Hematopoietic multipotent progenitor cell treated with erythropoietin and hydrocortisone succinate and interleukin-3 and kit ligand, for 17 days (in vitro differentiated cells): ENCODE measurements at regions not wholly inside any gene's neighbourhood (a gene's known extent, or its start where the extent isn't known, plus 50 kb on each side); places are given as distances from the start of the nearest gene placed in this dataset.
"Not testable (repeated sequence)": the region's sequence is repeated elsewhere in the genome, so short reads cannot be mapped to it uniquely, and the experiment has no call there.

Source experiments
- DNase-seq: peaks from one replicate; pipeline ENCODE4 v3.0.0-alpha.2; 2015; ENCODE audit warnings: low spot score

DNA sequence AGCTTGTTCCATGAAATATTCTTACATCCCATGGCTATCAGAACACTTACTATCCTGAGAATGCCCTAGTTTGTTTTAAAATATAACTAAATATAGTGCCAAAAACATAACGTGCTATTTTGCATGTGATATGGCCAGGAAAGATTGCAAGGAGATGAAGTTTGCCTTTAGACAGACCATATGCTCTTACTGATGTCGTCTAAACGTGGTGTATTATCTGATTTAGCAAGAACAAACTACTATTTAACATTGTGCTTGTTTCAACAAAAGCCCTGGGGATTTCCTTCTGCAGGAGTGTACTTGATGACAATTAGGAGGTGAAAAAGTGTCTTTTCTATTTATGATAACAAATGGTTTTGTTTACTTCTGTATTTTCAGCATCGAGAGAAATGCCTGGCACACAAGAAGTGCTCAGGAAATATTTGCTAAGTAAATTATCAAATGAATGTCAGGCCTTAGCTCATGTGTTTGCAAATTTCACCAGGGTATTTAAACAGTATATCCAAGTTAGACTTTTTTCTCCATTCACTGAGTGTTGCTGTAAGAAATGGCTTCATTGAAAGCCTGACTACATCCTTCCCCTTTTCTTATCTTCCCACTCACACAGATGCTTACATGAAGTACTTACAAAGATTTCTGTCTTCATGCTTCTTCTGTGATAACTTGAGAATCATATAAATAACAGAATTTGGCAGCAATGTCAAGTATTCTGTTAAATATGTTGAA is 1033.6 kb downstream of the CDH8 start:
- no peak for DNase-seq

DNA sequence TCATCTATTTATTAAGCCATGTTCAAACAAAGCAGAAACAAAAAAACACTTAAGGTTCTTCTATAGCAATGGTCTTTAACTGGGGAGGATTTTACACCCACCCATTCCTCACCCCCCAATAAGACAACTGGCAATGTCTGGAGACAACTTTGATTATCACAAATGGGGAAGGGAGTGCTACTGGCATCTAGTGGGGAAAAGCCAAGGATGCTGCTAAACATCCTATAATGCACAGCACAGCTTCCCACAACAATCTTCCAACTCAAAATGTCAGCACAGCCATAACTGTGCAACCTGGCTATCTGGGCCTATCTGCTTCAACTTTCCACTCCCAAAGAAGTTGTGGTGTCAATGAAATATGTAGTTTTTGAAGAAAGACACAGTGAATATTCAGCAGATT is 1044.4 kb downstream of the CDH8 start:
- DNase-seq = no peak

DNA sequence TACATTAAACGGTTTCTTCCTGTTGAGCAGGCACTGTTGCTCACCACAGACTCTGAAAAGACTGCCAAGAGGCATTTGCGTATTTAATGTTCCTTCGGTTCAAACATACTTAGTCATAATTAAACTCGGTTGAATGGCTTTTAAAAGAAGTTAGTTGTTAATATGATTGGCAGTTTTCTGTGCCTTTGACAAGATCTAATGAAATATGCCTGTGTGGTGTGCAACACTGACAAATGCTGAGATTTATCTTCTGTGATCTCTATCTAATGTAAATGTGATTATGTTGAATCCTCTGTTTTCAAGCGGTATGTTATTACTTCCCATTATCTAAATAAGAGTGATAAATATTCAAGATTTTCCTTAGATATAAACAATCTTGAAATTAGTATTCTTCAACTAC is 1046.6 kb downstream of the CDH8 start:
- DNase-seq = no peak

DNA sequence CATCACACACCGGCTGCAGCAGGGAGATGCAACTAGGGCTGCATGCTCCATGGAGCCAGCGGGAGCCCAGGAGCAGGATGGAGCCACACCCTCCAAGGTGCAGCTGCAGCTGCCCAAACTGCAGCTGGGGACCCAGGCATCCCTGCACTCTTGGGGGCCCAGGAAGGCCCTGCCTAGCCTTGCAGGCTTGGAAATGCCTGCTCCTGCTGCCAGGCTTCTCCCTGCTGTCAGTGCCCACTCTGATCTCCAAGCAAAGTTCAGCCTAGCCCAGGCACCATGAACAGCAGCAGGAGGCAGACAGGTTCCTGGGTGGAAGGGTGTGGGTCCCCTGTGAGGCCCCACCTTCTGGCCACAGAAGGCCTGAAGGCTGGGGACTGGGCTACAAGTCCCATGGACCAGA is 1057.1 kb downstream of the CDH8 start:
- no peak for DNase-seq

DNA sequence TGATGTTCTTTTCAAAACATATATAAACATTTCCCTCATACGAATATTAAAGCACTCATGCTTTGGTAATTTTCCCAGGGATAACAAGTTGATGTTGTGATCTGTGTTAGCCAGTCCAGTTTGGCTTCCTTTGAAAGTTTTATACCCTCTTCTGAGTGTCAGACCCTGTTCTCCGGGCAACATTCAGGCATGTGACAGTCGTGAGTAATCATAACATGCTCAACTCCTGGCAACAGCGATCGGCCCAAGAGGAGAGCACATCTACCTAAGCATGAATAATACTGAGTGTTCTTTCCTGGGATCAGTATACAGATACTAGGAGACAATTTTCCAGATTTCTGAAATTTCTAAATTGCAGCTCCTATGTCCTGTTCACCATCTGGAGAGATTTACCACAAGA is 1086.4 kb downstream of the CDH8 start:
- no peak for DNase-seq

DNA sequence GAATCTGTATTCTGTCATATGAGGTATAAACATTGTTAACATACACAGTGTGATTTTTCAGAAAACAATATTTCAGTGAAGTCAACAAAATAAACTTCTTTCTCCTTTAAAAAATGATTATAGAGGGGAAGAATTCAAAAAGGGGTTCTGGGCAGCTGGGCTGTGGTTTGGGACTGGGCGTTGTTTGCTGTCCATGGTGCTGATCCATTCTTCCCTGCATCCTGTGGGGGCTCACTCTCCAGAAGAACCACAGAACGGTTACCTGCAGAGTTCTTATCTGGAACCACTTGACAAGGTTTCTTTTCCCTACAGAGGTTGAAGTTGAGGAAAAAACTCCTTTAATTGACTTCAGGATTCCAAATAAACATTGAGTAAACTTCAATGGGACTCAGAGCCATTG is 1091.0 kb downstream of the CDH8 start:
- no peak for DNase-seq

DNA sequence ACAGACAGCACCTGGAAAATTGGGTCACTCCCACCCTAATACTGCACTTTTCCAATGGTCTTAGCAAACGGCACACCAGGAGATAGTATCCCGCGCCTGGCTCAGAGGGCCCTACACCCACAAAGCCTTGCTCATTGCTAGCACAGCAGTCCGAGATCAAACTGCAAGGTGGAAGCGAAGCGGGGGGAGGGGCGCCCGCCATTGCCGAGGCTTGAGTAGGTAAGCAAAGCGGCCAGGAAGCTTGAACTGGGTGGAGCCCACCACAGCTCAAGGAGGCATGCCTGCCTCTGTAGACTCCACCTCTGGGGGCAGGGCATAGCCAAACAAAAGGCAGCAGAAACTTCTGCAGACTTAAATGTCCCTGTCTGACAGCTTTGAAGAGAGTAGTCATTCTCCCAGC is 1100.0 kb downstream of the CDH8 start:
- not testable (repeated sequence) for DNase-seq

DNA sequence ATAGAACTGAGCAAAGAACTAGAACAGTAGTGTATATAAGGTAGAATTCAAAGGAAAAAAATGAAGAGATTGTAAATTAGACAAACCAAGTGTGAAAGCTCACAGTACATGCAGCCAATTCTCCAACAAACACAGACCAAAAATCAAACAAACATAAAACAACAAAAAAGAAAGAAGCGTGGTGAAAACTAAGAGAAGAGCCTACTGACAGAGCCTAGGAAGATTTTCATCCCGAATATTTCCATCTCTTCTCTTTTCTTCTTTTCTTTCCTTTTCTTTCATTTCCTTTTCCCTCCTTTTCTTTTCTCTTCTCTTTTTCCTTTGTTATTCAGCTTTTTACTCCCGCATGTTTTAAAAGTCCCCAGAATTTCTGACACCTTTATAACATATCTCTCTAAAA is 1103.6 kb downstream of the CDH8 start:
- no peak for DNase-seq

DNA sequence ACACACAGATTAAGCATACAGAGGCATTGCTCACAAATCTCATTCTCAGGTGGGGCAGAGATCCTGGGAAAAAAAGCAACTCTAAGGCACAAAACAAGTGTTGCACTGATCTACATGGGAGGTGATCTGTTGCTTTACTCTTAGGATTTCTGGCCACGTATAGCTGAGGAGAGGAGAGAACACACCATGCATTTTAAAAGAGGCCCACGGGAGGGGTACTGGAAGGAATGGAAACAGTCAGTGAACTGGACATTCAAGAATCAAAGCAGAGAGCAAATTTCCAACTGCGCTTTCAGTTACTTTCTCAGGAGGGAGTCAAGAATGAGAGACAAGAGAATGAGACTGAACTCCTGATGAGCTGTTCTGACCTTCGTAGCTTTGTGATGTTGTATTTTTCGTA is 1105.9 kb downstream of the CDH8 start:
- no peak for DNase-seq

DNA sequence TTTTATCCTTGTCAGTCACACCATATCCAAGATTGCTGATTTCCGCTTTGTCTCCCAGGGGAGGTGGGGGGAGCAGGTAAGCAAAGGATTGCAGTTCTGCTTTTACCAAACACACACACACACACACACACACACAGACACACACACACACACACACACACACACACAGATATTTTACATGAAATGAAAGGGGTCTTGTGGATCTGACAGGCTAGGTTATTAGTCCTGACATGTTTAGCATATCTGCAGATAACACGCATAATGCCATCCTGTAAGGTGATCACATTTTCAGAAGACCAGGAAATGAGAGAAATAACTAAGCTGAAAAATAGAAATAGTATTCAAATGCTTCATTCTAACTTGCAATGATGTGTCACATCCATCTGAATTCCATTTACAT is 1113.3 kb downstream of the CDH8 start:
- DNase-seq = no peak

DNA sequence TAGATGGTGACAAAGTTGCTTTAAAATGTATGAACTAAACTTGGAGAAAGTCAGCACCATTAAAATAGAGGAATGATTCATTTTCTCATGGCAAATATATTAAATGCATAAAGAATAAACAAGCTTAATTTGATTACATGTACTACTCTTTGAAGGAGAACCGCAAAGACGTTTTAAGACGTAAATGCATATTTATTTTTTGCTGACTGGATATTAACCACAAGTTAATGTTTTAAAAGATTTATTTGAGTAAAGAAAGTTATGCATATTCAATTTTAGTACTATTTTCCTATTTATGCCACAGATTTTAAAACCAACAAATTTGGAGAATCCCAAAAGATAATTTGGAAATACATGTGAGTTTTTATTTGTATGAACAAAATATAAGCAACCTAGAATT is 1121.9 kb downstream of the CDH8 start:
- no peak for DNase-seq

DNA sequence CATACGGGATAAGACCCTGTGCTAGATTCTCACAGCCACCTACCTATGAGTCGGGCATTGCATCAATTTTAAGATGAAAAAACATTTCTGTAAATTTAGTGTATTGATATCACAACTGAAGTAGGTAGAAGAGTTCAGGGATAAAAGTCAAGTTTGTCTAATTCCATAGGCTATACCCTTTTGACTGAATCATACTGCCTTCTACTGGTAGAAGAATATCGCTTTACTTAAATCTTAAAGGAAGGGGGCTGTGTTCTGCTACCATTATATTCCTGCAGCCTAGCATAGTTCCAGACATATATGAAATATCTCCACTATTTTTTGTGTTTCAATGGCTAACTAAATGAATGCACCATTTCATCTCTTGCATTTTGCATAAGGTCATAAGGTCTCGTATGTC is 1128.6 kb downstream of the CDH8 start:
- DNase-seq = no peak

DNA sequence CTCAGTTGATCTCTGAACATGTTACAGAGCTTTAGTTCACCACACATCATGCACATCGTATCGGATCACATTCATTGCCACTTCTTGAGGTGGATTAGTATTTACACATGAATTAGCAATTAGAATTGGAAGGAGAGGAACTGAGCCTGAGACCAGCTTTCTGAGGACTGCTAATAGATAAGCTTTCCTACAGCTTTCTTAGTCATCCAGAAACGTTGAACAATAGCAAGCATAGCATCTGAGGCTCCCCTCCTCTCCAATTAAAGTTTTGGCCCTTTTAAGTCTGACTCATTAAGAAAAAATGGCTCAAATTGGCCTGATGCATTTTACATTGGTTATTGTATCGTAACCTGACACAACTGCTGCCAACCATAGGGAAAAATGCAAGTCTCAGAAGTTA is 1130.4 kb downstream of the CDH8 start:
- DNase-seq = no peak

DNA sequence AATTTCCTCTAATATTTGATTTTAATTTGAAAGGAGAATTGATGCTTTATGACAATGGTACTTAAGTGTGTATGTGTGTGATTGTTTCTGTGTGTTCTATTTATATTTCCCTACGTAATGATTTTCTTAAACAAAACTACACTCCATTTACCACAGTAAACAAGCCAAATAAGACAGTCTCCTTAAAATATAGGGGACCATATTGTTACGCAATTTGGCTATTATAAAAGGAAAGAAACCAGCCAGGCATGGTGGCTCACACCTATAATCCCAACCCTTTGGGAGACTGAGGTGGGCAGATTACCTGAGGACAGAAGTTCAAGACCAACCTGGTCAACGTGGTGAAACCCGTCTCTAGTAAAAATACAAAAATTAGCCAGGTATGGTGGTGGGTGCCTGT is 1134.1 kb downstream of the CDH8 start:
- DNase-seq = no peak

DNA sequence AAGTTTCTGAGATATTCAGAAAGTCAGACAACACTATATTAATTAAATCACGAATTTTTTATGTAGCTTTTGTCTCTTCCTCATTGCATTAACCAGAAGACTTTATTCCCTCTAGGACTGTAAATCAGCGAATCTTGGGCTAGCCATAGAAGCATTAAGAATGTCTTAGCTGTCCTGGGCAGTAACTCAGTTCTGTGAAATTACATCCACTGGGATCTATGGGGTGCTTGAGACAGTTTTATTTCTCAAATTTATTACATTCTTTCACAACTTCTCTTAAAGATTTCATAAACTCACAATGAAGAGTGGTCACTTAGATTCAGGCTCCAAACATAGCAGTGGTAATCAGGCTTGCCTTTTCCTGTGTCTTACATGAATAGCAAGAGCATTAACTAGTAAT is 1153.4 kb downstream of the CDH8 start:
- no peak for DNase-seq

DNA sequence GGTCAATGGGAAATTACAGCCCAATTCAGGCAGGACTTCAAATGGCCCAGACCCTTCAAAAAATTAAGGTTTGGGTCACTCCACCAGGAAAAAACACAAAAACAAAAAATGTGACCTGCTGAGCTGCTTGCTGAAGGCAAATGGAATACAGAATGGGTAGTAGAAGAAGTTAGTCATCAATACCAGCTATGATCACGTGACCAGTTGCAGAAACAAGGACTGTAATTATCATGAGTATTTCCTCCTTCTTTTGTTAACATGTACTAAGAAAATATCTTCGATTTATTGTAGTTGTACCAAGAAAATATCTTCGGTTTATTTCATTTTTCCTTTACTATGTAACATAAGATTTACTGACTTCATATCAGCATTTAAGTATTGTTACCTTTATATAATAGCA is 1183.6 kb downstream of the CDH8 start:
- no peak for DNase-seq

DNA sequence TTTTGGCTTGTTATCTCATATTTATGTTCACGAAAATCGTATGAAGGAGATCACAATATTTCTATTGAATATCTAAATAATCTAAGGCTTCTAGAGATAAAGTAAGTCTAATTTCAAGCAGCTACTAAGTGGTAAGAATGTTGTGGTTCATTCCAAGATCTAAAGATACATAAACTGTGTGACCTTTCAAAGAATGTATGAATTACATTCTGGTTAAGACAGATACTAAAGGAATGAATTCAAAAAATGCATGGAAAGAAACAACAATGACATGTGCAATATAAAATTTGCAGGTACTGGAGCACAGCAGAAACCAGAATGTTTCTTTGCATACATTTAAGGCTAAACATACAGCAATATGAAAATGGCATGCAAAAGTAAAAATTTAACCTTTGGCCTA is 1214.6 kb downstream of the CDH8 start:
- DNase-seq = no peak

DNA sequence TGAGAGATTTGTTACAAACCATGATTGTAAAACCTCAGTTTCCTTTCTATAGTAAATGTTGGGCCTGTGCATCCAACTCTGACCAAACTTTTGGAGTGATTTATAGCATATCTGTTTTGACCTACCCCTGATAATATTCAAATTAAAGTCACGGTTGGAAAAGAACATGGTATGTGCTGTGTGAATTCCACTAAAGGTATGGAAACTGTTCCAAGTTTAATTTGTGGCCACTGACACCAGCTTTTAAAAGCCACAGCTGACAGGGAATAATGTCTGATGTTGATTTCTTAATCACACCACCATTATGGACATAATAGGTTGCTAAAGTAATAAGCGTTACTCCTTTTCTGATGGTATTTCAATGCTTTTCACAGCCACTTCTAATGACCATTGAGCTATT is 1215.9 kb downstream of the CDH8 start:
- no peak for DNase-seq

DNA sequence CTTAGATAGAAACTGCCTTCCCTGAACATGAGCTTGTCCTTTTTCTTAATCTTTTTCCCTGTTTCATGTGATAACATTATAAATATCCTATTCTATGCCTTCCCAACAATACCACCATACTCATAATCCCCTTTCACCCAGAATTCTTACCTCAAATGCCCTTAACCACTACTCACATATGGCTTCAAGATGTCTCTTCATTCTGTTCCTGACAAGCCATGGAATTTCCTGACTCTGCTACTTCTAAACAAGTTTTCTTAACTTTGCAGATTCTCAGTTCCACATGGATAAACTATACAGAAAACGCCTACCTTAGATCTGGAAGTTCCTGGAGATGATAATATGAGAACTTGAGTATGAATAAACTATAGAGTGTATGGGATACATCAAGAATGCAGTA is 1217.8 kb downstream of the CDH8 start:
- DNase-seq = no peak

DNA sequence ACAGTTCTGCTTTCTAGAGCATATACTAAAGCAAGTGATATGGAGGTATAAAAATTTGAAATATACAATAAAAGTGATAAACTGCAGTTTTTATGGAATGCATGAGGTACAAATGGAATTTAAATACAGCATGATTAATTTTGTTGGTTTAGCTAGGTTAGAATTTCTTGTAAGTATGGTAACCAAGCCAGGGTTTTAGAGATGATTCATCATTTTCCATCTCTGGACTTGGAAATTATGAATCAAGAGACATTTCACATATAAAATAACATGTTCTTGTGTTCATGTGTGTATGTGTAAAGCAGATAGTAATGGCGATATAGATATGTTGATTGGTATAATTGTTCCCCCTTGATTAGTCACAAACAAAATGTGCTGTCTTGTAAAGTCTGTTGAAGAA is 1219.8 kb downstream of the CDH8 start:
- no peak for DNase-seq

DNA sequence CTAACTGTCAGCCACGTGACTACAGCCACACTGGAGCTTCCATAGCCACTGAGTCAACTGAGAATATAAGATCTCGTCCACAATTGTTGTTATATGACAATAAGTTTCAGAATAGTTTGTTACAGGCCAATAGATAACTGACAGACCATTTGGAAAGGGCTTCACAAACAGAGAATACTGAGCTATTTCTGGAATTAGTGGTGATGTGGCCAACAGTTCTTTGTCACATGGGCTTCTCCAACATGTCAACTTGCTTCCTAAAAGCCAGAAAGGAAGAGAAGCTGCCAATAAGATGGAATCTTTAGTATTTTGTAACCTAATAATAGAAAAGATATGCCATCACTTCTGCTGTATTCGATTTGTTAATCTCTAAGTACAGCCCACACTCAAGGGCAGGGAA is 1220.4 kb downstream of the CDH8 start:
- no peak for DNase-seq

DNA sequence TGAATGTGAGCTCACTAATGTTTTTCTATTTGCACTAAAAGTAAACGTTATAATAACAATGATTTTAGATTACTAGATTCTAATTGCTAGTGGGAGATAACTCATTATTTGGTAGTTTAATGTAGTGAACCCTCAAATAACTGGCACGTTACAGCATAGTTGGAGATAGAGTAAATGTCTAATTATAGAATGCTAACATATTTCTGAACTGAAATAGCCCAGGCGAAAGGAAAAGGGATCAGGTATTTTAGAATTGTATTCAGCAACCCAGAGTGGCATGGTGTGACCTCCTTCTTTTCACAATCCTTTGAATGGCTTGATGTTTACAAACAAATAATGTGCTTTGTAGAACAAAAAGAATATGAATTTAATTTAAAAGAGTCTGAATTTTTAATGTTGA is 1221.2 kb downstream of the CDH8 start:
- DNase-seq = no peak

DNA sequence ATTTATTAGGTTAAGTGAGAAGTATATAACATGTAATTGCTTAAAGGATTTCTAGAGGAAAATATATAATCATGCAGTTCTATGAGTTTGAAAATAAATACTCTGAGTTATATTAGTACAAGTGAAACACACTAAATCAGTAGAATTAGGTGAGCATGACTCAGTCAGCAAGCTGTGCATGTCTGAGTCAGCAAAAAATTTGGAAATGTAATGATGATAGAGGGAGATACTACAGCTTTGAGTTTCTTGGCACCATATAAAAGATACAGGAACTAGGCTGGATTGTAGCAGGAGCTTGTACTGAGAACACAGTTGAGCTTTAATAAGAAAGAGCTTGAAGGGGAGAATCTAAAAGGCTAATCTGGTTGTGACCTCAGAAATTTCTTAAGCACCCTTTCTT is 1224.6 kb downstream of the CDH8 start:
- DNase-seq = no peak

DNA sequence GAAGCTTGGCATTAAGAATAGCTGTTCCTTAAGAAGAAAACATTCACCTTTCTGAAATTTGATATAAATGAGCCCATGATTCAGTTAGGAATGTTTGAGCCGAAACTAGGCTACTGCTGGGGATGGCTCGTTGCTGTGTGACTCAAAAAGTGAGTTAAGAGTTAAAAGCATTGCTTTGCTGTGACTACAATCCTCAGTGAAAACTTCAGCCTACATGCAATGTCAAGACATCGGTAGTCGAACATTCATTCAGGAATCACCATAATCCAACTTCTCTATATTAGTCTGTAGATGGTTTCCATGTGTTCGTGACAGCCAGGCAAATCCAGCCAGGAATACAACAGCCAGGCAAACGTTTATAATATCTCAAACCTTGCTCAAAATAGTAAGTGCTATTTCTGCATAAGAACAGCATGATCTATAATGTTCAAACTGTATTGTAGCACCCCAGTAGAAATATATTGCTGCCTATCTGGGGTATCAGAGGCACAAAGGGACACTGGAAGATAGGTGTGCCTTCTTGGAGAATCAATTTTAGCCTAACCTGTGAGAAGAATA is 1225.1 kb downstream of the CDH8 start:
- no peak for DNase-seq

DNA sequence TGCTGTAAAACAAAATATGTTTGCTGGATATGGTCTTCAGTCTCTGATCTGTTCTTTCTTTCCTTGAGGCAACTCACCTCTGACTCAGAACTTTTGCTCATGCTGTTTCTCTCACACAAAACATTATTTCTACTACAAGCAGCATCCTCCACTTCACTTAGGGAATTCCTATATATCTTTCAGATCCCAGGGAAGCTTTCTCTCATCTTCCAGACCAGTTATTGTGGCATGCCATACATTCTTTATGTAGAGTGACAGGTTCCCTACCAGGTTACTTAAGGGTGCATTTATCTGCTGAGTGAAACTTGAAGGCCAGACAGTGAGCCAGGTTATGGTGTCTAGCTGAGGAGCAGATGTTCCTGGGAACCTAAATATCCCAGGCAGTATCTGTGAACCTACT is 1226.0 kb downstream of the CDH8 start:
- no peak for DNase-seq
